ENCODE measurements at regions not wholly inside any gene's neighbourhood (a gene's known extent, or its start where the extent isn't known, plus 50 kb on each side); places are given as distances from the start of the nearest gene placed in this dataset.

DNA sequence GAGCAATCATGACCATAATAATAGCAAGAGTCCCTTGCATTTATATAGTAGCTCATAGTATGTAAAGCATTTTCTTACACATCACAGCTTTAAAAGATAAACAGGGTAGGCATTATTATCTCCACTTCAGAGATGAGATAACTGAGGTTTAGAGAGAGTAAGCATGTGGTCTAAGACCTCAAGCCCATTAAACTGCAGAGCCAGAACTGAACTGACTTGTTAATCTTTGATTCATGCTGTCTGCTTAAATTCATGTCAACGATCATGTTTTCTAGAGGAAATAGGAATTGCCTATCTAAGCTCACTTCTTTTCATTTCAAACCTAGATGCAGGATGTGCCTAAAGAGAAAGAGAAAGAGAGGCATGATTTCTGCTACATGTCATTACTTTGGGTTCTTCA, 524.8 kb downstream of the PTPRC start:
- H3K4me3 ChIP-seq (replicated peaks; ENCODE audit: low read depth, low read length) = no peak overlapping the region
- no peak for DNase-seq (ENCODE audit: extremely low read depth, insufficient read length)
- TF ChIP-seq, protein P1, sequence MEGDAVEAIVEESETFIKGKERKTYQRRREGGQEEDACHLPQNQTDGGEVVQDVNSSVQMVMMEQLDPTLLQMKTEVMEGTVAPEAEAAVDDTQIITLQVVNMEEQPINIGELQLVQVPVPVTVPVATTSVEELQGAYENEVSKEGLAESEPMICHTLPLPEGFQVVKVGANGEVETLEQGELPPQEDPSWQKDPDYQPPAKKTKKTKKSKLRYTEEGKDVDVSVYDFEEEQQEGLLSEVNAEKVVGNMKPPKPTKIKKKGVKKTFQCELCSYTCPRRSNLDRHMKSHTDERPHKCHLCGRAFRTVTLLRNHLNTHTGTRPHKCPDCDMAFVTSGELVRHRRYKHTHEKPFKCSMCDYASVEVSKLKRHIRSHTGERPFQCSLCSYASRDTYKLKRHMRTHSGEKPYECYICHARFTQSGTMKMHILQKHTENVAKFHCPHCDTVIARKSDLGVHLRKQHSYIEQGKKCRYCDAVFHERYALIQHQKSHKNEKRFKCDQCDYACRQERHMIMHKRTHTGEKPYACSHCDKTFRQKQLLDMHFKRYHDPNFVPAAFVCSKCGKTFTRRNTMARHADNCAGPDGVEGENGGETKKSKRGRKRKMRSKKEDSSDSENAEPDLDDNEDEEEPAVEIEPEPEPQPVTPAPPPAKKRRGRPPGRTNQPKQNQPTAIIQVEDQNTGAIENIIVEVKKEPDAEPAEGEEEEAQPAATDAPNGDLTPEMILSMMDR (IDR thresholded peaks at IDR 0.05; ENCODE audit: insufficient read depth, low read length, poor library complexity, severe bottlenecking) = no peak
- no peaks in the 10 kb centered on the region for H3K36me3 ChIP-seq (ENCODE audit: control insufficient read depth, insufficient read depth, low read length)
- H3K27me3 ChIP-seq (replicated peaks; ENCODE audit: control insufficient read depth, insufficient read depth, low read length) = no peaks in the 10 kb centered on the region

DNA sequence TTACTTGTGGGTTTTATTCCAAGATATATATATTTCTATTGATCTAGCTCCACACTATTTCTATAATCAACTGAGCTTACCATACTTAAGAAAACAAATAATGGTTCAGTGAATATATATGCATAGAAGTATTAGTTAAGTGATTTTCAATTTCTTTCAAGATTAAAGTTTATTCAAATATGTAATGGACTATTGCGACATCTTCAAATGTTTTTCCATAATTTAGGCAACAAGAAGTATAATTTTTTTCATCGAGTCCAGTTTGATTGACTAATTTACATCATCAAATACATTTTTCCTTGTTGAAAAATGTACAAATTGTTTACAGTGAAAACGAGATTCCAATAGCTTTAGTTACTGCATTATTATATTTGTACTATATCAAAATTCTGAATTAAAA, 528.6 kb downstream of the PTPRC start:
- TF ChIP-seq, protein P1 (IDR thresholded peaks at IDR 0.05; ENCODE audit: insufficient read depth, low read length, poor library complexity, severe bottlenecking) = no peak
- no peak overlapping the region for H3K4me3 ChIP-seq (replicated peaks; ENCODE audit: low read depth, low read length)
- no peak for DNase-seq (ENCODE audit: extremely low read depth, insufficient read length)
- H3K36me3 ChIP-seq (ENCODE audit: control insufficient read depth, insufficient read depth, low read length) = no peaks in the 10 kb centered on the region
- H3K27me3 ChIP-seq (replicated peaks; ENCODE audit: control insufficient read depth, insufficient read depth, low read length) = no peaks in the 10 kb centered on the region

DNA sequence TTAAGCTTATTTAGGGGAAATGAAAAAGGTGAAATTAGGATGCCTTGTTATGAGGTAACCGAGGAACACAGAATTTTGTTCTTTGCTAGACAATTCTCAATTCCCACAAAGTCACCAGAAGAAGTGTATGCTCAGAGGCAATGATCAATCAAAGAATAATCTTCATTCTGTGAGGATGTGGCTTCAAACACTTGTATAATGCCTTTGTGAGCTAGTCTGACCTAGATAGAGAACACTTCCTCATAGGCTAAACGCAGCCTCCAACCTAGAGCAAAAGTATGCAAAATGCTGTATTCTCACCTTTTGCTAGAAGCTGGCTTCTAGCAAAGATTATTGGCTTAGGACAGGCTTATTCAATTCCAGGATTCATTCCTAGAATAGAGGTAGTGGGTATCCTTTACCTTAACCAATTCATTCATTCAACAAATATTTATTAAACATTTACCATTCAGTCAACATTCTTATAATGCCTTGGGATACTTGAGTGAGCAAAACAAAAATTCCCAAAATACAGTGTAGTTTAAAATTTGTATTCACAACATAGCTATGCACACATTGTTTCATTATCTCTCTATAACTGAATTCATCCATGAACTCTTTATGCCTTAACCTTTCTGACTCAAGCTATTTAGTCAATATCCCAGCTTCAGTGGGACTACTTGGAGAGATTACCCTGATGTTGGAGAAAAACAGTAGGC, 530.2 kb downstream of the PTPRC start:
- DNase-seq (ENCODE audit: extremely low read depth, insufficient read length) = no peak

DNA sequence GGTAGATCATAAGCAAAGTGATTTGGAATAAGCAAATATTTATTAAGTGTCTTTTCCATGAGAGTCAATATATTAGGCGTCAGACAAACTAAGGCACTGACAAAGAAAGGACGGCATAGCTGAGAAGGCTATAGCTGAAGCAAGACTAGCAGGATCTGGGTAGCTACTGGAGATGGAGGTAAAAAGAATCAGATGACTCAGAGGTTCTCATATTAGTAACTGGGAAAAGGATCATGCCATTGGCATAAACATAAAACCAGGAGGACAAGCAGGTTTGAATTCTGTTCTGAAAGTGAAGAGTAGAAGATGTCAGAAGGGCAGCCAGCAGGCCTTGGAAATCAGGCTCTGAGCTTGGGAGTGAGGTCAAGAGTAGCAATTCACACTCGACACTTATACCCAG, 531.9 kb downstream of the PTPRC start:
- H3K27me3 ChIP-seq (replicated peaks; ENCODE audit: control insufficient read depth, insufficient read depth, low read length) = no peaks in the 10 kb centered on the region
- TF ChIP-seq, protein P1 (IDR thresholded peaks at IDR 0.05; ENCODE audit: insufficient read depth, low read length, poor library complexity, severe bottlenecking) = no peak
- DNase-seq (ENCODE audit: extremely low read depth, insufficient read length) = no peak

More for the DNA sequence above, 530.2 kb downstream of the PTPRC start:
- Histone ChIP-seq H3K36me3 (ENCODE audit: control insufficient read depth, insufficient read depth, low read length) (no peaks in the 10 kb centered on the region), H3K4me3 (replicated peaks; ENCODE audit: low read depth, low read length) (no peak overlapping the region), H3K27me3 (replicated peaks; ENCODE audit: control insufficient read depth, insufficient read depth, low read length) (no peaks in the 10 kb centered on the region)
- TF ChIP-seq, protein P1 (IDR thresholded peaks at IDR 0.05; ENCODE audit: insufficient read depth, low read length, poor library complexity, severe bottlenecking) = no peak

DNA sequence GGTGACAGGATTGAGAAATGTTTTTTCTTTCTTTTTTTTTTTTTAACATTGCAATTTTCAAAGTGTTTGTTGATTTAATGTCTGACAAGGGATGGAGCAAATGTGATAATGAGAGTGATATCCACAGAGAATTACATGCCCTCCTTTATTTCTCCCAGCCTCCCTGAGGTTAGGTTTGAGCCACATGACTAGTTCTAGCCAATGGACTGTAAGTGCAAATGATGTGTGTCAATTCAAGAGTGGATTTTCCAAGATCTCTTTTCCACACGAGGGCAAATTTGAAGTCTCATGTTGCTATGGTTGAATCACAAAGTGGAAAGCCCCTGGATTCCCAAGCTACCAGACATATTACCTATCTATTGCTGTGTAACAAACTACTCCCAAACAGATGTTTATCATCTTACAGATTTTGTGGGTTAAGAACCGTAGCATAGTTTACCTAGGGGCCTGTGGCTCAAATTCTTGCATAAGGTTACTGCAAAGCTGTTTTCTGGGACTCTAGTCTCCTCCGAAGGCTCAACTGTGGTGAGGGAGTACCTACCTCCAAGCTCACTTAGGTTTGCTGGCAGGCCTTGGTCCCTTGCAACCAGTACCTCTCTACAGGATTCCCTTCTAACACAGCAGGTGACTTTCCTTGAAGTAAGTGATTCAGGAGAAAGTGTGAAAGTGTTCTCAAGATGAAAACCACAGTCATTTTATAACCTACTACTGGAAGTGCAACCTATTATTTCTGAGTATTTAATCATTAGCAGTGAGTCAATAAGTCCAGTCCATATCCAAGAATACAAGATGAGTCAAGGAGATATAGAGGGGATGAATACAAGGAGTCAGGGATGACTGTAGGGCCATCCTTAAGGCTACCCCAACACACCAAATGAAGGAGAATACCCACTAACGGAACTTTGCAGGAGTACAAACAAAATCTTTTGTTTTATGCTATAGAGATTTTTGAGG, 533.6 kb downstream of the PTPRC start:
- H3K27me3 ChIP-seq (replicated peaks; ENCODE audit: control insufficient read depth, insufficient read depth, low read length) = no peaks in the 10 kb centered on the region
- H3K4me3 ChIP-seq (replicated peaks; ENCODE audit: low read depth, low read length) = no peak overlapping the region
- no peaks in the 10 kb centered on the region for H3K36me3 ChIP-seq (ENCODE audit: control insufficient read depth, insufficient read depth, low read length)
- DNase-seq (ENCODE audit: extremely low read depth, insufficient read length) = peak; percentile 33
- TF ChIP-seq, protein P1 (IDR thresholded peaks at IDR 0.05; ENCODE audit: insufficient read depth, low read length, poor library complexity, severe bottlenecking) = no peak

More for the DNA sequence above, 531.9 kb downstream of the PTPRC start:
- H3K4me3 ChIP-seq (replicated peaks; ENCODE audit: low read depth, low read length) = no peak overlapping the region
- no peaks in the 10 kb centered on the region for H3K36me3 ChIP-seq (ENCODE audit: control insufficient read depth, insufficient read depth, low read length)

Data from GM06990 (cell line).